ENCODE measurements at regions not wholly inside any gene's neighbourhood (a gene's known extent, or its start where the extent isn't known, plus 50 kb on each side); places are given as distances from the start of the nearest gene placed in this dataset.

GRCh38 chr19:13619203-13619632, 112.9 kb upstream of the CACNA1A start:
- DNase-seq: no peak
- in situ Hi-C loops (cut with HindIII; ENCODE audit: low pct_ligation_motif_present, low pct_unique_long_range_greater_than_20kb, low sequenced_read_pairs): no loop called here

GRCh38 chr19:13615890-13616289, 109.6 kb upstream of the CACNA1A start:
- in situ Hi-C loops (cut with HindIII; ENCODE audit: low pct_ligation_motif_present, low pct_unique_long_range_greater_than_20kb, low sequenced_read_pairs): no loop called here
- DNase-seq: no peak

DNA sequence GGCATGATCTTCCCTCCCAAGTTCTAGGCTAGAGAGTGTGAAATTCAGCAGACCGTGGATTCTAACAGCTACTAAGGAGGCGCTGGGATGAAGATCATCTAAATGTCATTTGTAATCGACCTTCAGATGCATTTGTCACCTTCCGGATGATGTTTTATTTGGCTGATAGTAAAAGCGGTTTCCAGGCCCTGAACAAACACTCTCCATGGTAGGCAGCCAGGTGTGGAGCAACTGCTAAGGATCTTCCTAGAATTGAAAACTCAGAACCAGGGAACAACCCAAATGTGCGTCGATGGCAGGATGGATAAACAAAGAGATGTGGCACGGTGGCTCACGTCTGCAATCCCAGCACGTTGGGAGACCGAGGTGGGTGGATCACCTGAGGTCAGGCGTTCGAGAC, 107.2 kb upstream of the CACNA1A start:
- in situ Hi-C loops (cut with HindIII; ENCODE audit: low pct_ligation_motif_present, low pct_unique_long_range_greater_than_20kb, low sequenced_read_pairs): no loop called here

DNA sequence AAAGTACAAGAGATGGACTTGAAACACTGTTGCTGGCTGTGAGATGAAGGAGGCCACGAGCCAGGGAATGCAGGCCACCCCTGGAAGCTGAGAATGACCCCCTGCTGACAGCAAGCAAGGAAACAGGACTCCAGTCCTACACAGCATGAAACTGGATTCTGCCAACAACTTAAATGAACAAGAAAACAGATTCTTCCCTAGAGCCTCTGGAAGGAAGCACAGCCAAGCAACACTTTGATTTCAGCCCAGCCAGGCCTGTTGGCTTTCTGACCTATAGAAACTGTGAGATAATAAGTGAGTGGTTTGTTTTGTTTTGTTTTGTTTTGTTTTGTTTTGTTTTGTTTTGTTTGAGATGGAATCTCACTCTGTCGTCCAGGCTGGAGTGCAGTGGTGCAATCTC, 105.3 kb upstream of the CACNA1A start:
- DNase-seq: no peak
- in situ Hi-C loops (cut with HindIII; ENCODE audit: low pct_ligation_motif_present, low pct_unique_long_range_greater_than_20kb, low sequenced_read_pairs): no loop called here

More for the DNA sequence above, 107.2 kb upstream of the CACNA1A start:
- DNase-seq: no peak

DNA sequence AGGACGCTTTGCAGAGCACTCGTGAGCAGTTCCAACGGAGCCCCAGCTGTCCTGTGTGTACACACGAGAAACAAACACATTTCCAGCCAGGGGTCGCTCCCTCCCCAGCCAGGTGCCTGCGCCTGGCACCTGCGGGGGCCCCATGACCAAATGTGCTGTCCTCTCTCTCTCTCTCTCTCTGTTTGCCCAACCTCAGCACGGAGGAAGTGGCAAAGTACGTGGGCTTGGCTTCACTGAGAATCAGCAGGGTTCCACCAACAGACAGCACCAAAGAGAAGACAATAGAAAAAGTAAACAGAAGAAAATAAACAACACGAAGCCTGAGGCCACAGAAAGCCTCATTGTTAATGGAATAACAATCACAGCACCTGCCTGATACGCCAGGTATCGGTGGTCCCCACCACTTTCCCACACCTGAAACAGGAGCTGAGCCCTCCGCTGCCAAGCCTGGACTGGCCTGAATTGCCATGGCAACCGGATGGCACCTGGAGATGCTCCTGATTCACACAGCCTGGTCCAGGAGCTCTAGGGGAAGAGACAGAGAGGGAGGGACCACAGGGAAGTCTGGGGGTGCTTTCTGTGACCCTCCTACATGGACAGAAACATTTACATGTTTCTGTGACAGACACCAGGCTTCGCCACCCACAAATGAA, 103.9 kb upstream of the CACNA1A start:
- in situ Hi-C loops (cut with HindIII; ENCODE audit: low pct_ligation_motif_present, low pct_unique_long_range_greater_than_20kb, low sequenced_read_pairs): no loop called here

DNA sequence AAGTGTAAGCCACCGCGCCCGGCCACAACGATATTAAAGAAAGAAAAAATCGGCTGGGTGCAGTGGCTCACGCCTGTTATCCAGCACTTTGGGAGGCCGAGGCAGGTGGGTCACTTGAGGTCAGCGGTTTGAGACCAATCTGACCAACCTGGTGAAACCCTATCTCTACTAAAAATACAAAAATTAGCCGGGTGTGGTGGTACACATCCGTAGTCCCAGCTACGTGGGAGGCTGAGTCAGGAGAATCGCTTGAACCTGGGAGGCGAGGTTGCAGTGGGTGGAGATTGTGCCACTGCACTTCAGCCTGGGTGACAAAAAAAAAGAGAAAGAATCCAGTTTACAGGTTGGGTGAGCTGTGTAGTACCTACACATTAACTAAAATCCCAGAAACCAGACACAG, 99.9 kb upstream of the CACNA1A start:
- no peak for DNase-seq
- in situ Hi-C loops (cut with HindIII; ENCODE audit: low pct_ligation_motif_present, low pct_unique_long_range_greater_than_20kb, low sequenced_read_pairs): no loop called here

More for the DNA sequence above, 103.9 kb upstream of the CACNA1A start:
- no peak for DNase-seq

DNA sequence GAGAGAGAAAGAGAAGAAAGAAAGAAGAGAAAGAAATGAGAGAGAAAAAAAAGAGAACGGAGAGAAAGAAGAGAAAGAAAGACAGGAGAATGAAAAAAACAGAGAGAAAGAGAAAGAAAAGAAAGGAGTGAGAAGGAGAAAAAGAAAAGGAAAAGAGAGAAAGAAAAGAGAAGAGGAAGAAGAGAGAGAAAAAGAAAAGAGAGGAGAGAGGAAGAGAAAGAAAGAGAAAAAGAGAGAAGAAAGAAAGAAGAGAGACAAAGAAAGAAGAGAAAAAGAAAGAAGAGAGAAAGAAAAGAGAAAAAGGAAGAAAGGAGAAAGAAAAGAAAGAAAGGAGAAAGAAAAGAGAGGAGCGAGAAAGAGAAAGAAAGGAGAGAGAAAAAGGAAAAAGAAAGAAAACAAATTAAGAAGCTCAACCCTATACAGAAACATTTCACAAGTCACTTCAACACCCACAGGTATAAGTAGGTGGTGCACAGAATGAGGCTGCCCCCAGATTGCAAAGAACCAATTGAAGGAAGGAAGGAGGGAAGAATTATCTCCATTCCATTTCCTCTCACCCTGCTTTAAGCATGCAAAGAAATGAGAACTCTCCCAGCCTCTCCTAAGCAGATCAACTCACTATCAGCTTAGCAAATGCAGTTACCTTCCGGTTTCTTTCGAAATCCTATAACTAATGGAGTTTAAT, 98.8 kb upstream of the CACNA1A start:
- in situ Hi-C loops (cut with HindIII; ENCODE audit: low pct_ligation_motif_present, low pct_unique_long_range_greater_than_20kb, low sequenced_read_pairs): no loop called here
- DNase-seq: no peak

DNA sequence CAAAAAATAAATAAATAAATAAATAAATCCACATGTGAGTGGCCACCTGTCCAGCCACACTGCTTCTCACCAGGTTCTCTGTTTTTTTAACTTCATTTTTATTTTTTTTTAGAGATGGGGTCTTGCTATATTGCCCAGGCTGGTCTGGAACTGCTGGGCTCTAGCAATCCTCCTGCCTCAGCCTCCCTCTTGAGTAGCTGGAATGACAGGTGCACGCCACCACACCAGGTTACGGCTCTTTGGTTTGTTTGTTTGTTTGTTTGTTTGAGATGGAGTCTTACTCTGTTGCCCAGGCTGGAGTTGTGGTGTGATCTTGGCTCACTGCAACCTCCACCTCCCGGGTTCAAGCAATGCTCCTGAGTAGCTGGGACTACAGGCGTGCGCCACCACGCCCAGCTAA, 94.5 kb upstream of the CACNA1A start:
- in situ Hi-C loops (cut with HindIII; ENCODE audit: low pct_ligation_motif_present, low pct_unique_long_range_greater_than_20kb, low sequenced_read_pairs): no loop called here

GRCh38 chr19:13600091-13600490, 93.8 kb upstream of the CACNA1A start:
- DNase-seq: no peak
- in situ Hi-C loops (cut with HindIII; ENCODE audit: low pct_ligation_motif_present, low pct_unique_long_range_greater_than_20kb, low sequenced_read_pairs): no loop called here

More for the DNA sequence above, 94.5 kb upstream of the CACNA1A start:
- no peak for DNase-seq

- no peak for DNase-seq
Measured at GRCh38 chr19:13599681-13600080, 93.4 kb upstream of the CACNA1A start.

DNA sequence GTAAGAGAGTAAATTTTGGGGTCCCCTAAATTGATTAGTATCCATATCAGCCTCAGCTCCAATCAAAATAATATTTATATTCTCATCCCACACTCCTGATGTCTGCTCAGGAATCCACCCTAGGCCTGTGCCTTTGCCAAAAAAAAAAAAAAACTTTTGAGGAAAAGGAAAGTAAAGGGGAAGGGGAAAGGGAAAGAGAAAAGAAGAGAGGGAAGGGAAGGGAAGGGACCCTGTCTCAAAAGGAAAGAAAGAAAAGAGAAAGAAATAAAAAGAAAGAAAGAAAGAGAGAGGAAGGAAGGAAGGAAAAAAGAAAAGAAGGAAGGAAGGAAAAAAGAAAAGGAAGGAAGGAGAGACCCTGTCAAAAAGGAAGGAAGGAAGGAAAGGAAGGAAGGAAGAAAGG, 91.8 kb upstream of the CACNA1A start:
- in situ Hi-C loops (cut with HindIII; ENCODE audit: low pct_ligation_motif_present, low pct_unique_long_range_greater_than_20kb, low sequenced_read_pairs): no loop called here

More at GRCh38 chr19:13599681-13600080, 93.4 kb upstream of the CACNA1A start:
- in situ Hi-C loops (cut with HindIII; ENCODE audit: low pct_ligation_motif_present, low pct_unique_long_range_greater_than_20kb, low sequenced_read_pairs): no loop called here

GRCh38 chr19:13597640-13598039, 91.4 kb upstream of the CACNA1A start:
- peak; percentile 63 for DNase-seq
- in situ Hi-C loops (cut with HindIII; ENCODE audit: low pct_ligation_motif_present, low pct_unique_long_range_greater_than_20kb, low sequenced_read_pairs): no loop called here

More for the DNA sequence above, 91.8 kb upstream of the CACNA1A start:
- DNase-seq: no peak

DNA sequence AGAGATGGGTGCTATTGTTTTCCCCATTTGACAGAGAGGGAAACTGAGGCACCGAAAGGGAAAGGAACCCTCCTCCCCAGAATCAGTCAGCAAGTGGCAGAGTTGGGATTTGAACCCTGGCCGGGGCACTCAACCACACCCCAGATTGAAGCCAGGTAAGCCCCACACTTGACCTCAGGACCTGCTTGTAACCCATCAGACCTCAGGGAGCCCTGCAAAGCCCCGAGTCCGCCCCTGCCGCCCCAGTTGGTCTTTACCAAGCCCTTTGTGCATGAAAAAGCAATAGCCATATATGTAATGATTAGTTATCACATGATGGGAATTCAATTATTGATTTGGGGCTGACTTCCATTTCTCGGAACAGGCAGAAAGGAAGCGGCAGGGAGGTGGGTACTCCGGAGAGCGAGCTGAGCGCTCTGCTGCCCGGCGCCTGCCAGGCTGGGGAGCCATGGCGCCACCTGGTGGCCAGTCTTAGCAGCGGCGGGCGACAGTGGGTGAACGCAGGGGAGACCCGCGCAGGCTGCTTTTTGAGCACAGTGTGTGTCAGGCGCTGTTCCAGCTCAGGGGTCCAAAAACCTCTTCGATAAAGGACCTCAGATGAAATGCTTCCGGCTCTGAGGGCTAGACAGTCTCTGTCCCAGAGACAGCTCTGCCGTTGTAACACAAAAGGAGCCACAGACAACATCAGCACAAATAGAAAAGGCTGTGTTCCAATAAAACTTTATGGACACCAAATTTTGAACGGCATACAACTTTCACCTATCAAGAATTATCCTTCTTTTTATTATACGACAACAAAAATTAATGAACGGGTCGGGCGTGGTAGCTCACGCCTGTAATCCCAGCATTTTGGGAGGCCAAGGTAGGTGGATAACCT, 82.9 kb upstream of the CACNA1A start:
- peak; percentile 56 for DNase-seq
- in situ Hi-C loops (cut with HindIII; ENCODE audit: low pct_ligation_motif_present, low pct_unique_long_range_greater_than_20kb, low sequenced_read_pairs): no loop called here

DNA sequence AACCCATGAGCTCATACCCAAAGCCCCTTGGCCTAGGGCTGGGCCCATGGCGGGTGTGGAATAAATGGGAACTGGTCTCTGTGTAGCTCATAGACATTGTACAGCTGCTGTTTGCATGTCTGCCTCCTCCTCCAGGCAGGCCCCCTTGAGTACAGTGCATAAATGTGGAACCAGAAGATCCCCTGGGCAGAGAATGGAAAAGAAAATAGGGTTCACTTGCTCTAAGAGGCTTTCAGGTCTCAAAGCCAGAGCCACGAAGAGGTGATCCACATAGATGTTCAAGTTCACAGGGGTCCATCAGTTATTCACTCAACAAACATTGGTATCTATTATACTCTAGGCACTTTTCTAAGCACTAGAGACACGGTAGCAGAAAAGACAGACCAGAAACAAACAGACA, 79.2 kb upstream of the CACNA1A start:
- in situ Hi-C loops (cut with HindIII; ENCODE audit: low pct_ligation_motif_present, low pct_unique_long_range_greater_than_20kb, low sequenced_read_pairs): no loop called here
- no peak for DNase-seq

- DNase-seq: no peak
- in situ Hi-C loops (cut with HindIII; ENCODE audit: low pct_ligation_motif_present, low pct_unique_long_range_greater_than_20kb, low sequenced_read_pairs): no loop called here
Measured at GRCh38 chr19:13583753-13584152, 77.5 kb upstream of the CACNA1A start.

DNA sequence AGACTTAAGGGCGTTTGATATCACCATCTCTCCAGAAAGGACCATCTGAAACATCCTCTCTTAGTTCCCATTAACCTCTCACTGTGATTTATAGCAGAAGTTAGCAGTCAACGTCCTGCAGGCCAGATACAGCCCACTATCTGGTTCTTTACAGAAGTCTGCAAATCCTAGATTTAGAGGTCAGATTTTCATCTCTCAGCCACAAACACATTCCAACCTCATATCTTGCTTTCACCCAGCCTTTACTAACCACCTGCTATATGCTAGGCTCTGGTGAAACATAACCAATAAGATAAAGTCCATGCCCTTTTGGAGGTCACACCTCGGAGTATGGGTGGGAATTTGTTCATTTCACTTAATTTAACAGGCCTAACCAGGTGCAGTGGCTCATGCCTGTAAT, 76.8 kb upstream of the CACNA1A start:
- no peak for DNase-seq
- in situ Hi-C loops (cut with HindIII; ENCODE audit: low pct_ligation_motif_present, low pct_unique_long_range_greater_than_20kb, low sequenced_read_pairs): no loop called here

DNA sequence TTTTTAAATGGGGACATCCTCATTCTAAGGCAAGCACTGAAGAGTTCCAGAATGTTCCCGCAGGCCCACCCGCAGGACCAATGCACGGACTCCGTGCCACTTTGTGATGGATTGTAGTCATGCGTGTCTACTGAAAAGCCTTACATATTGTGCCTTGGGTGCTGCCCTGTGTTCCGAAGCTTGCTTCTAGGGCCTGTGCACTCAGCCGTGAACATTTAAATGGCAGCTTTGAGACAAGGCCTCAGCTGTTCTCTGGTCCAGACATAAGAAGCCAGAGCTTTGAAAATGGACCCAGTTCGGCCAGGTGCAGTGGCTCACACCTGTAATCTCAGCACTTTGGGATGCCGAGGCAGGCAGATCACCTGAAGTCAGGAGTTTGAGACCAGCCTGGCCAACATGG, 75.3 kb upstream of the CACNA1A start:
- in situ Hi-C loops (cut with HindIII; ENCODE audit: low pct_ligation_motif_present, low pct_unique_long_range_greater_than_20kb, low sequenced_read_pairs): no loop called here
- no peak for DNase-seq

DNA sequence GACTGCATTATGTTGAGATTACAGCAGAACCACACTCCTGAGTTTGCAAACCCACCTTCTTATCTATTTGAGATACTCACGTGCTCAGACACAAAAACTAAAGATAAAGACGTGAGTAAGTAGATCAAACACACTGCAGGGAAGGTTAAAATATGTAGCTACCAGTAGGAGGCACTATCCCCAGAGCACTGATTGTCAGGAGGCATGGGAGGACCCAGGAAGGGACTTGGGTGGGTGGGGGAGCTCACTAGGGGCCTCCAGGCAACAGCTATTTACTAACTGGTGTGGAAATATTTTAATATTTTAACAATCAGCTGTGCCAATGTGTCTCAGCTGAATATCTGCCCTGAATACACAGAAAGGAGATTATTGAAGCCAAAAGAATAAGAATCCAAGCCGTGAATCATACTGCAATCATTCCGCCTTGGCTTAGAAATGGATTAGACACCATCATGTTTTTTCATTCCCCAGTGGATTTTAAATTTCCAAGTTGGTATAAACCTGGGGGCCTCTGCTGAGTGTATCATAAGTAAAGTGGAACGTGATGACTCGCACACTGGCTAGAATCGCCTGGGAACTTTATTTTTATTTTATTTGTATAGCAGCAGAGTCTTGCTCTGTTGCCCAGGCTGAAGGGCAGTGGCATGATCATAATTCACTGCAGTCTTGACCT, 73.2 kb upstream of the CACNA1A start:
- in situ Hi-C loops (cut with HindIII; ENCODE audit: low pct_ligation_motif_present, low pct_unique_long_range_greater_than_20kb, low sequenced_read_pairs): no loop called here

GRCh38 chr19:13576726-13577125, 70.4 kb upstream of the CACNA1A start:
- in situ Hi-C loops (cut with HindIII; ENCODE audit: low pct_ligation_motif_present, low pct_unique_long_range_greater_than_20kb, low sequenced_read_pairs): no loop called here
- DNase-seq: no peak

More for the DNA sequence above, 73.2 kb upstream of the CACNA1A start:
- DNase-seq: no peak

All from ACHN (cell line).